GM18498 (cell line): ENCODE measurements at regions not wholly inside any gene's neighbourhood (a gene's known extent, or its start where the extent isn't known, plus 50 kb on each side); places are given as distances from the start of the nearest gene placed in this dataset.
A peak's percentile ranks its signal among the peaks of the same experiment; 100 is the strongest.

Experiments
- ATAC-seq: cut with Tn5 transposase; IDR thresholded peaks from one replicate; pipeline ENCODE4 v1.9.1; 2021; ENCODE audit warnings: mild to moderate bottlenecking, moderate library complexity; ENCODE audit not compliant: unreplicated experiment

DNA sequence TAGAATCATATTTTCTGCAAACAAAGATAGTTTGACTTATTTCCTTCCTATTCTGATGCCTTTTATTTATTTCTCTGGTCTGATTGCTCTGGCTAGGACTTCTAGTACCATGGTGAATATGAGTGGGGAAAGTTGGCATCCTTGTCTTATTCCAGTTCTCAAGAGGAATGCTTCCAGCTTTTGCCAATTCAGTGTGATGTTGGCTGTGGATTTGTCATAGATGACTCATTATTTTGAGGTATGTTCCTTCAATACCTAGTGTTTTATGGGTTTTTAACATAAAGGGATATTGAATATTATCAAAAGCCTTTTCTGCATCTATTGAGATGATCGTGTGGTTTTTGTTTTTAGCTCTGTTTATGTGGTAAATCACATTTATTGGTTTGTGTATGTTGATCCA lies 139.4 kb upstream of the CNTN1 start:
- no peak for ATAC-seq

- ATAC-seq: no peak
These were observed 134.3 kb upstream of the CNTN1 start for GRCh38 chr12:40557980-40558379.

DNA sequence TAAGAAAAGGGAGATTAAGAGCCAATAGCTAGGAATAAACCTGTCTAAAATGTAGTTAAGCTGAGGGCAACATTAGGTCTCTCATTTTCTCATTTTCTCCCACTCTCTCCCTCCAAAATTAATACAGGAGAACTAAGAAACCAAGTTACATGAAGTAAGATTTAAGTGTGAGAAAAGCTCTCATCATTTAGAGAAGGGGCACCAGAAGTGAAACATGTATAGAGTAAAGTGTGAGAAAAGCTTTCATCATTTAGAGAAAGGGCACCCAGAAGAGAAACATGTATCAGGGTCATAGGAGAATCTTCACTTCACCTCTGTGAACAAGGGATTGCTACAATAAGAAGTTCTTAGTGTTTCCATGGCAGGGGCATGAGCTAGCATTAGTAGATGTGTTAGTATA lies 132.4 kb upstream of the CNTN1 start:
- ATAC-seq: peak; percentile 63

DNA sequence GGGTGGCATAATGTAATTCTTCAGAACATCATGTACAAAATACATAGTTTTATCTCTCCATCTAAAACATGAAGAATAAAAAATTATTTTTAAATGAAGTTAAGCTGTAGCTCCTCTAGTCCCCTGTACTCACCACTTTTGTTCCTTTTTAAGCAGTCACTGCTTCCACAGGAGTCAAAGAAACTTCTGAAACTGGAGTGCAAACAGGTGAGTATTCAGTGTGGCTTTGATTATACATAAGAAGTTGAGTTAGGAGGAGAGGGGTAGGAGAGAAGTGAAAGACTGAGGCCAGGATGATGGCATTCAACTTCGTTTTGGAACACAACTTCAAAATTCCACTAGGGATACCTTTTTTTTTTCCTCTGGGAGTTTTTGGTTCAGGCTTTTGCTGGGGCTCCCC lies 131.4 kb upstream of the CNTN1 start:
- ATAC-seq: peak; percentile 48

DNA sequence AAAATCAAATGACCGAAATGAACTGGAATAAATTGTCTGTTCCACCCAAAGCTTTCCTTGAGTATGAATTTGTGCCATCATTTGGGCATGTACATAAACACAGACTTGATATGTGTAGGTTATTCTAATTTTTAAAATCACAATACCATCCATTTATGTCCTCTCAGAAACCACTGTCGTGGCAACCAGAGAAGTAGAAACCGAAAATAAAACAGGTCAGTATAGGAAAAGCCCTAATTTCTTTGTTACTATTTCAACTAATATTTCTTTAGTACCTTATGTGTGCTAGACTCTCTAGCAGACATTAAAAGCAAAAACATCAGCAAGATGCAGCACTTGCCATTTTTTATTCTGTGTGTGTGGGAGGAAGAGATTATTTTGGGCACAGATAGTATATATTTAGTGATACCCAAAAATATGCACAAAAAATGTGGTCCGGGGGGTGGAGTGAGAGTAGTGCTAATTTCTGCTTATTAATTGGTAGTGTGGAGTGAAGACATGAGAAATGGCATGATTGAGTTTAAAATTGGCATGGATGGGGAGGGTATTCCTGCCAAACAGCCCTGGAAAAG lies 130.8 kb upstream of the CNTN1 start:
- peak; percentile 60 for ATAC-seq

DNA sequence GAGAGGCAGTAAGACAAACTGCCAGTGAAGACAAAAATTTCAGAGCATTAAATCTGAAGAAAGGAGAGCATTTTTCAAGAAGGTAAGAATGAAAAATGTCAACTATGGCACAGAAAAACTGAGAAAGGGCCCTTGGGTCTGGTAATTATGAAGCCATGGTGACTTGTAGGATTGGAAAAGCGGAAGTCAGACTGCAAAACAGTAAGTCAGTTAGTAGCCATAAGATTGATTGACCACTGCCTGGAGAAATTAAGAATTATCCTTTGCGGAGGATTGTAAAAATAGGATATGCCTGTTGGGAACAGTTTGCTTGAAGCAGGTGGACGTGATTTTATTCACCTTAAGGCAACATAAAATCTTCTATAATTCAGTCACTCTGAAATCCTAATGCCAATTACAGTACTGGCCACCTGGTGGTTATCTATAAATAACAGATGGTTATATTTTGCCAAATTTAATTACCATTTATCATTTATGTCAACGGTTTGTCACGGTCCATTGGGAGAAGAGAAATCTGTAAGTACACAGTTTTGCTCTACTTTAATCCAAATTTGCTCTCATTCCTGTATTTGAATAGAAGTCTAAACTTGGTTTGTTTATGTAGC lies 127.1 kb upstream of the CNTN1 start:
- no peak for ATAC-seq

DNA sequence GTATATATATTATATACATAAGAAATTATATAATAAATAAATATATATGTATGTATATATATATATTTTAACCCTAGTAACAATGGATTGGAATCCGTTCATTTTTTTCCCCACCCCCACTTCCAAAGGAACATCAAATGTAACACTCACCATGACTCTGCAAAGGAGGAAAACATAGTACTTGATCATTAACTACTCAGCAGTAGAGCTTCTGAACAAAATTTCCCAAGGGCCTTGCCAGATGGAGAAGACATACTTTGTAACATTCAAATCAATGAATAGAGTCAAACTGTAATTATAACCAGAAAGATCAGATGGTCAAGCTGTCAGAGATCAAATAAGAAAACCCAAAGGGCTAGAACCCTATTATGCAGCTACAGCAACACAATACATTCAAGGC lies 126.0 kb upstream of the CNTN1 start:
- no peak for ATAC-seq

DNA sequence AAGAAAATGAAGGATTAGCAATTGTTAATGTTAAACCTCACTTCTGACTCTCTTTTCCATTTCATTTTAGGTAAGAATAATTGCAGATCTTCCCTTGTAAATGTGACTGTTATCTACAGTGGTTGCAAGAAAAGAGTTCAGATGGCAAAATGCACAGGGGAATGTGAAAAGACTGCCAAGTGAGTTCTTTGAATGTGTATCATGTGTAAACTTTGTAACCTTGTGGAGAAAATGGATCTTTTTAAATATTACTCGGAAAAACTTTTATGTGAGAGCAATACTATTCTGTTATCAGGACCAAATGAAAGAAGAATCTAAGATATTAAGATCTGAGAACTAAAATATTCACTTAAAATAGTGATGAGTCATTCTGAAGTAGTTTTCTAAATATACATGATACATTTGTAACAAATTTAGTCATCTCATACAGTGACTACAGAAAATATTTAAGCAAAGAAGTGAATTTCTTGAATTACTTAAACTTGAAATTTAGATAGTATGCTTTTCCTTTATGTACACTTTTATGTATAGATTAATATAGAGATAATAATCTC lies 122.5 kb upstream of the CNTN1 start:
- no peak for ATAC-seq

DNA sequence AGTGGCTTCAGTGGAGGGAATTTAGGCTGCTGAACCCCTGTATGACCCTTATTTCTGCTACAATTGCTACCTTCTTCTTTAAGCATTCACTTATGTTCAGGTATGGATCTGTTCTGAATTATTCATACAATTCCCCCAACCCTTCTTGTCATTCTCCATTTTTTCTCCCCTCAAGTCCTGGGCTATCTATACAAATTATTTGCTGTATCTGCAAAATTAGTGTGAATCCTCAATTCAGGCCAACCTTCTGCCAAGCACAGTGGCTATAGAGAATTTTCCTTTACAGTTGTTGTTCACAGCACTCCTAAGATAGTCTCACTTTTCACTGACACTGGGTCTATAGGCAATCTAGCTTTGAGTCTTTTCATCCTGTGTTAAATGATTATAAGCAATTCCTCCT lies 119.2 kb upstream of the CNTN1 start:
- ATAC-seq: no peak

GRCh38 chr12:40575987-40576386 lies 116.3 kb upstream of the CNTN1 start:
- no peak for ATAC-seq

DNA sequence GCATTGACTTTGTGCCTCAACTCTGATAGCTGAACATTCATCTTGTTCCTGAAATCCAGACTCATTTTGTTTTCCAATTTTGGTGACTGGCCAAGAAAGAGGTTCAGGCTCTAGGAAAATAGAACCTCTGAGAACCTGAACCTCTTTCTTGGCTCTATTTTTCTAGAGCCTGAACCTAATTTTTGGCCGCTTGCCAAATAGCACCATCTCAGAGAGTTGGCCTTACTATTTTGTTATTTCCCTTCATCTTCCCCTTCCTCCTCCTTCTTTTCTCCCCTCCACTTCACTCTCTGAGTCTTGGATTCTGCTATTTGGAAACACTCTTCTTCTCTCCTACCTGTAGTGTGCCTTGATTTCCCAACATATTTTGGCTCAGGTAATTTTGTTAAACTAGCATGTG lies 114.4 kb upstream of the CNTN1 start:
- no peak for ATAC-seq

DNA sequence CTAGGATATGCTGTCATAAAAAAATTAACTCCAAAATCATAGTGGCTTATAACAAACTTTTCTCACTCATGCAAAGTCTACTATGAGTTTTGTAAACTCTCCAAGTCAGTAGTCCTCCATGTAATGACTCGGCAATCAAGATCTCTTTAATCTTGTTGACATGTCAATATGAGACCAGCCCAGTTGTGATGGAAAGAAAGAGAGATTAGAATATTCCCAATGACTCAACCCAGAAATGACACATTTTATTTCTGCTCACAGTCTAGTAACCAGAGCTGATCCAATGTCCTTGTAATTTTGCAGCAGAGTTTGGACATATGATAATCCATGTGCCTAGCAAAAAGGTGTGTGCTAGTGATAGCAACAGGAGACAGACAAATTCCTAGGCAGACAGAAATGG lies 112.6 kb upstream of the CNTN1 start:
- no peak for ATAC-seq

DNA sequence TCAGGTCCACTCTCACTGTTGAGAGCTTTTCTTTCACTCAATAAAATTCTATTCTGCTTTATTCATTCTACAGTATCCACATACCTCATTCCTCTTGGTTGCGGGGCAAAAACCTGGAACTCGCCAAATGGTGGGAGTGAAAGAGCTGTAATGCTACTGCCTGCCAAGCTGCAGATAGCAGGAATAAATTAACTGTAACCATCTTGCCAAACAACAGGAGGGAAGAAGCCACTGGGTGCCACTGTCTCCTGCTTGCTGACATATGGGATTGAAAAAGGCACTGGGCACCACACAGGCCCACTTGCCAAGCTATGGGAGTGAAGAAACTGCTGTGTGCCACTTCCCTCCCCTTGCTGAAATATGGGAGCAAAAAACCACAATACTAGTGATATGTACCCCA lies 111.9 kb upstream of the CNTN1 start:
- no peak for ATAC-seq

DNA sequence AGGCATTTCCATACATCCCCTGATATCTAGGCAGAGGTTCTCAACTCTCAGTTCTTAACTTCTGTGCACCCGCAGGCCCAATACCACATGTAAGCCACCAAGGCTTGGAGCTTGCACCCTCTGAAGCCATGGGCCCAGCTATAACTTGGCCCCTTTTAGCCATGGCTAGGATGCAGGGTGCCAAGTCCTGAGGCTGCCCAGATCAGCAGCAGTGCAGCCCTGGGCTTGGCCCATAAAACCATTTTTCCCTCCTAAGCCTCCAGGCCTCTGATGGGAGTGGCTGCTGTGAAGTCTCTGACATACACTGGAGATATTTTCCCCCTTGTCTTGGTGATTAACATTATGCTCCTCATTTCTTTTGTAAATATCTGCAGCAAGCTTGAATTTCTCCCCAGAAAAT lies 110.3 kb upstream of the CNTN1 start:
- no peak for ATAC-seq

DNA sequence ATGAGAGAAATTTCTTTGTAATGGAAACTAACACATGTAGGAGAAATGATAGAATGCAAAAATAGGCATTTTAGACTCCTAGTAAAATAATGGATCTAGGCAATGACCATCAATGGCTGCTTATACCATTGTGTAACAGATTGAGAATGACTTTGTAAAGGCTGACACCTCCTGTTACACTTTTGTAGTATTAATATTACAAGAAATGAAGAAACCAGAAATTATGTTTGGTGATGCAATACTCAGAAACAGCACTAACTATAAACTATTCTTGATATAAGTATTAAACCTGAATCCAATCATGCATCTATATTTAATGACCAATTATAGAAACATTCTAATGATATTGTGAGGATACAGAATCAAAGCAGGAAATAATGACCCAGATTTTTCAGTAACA lies 108.5 kb upstream of the CNTN1 start:
- no peak for ATAC-seq

GRCh38 chr12:40584763-40585162 lies 107.5 kb upstream of the CNTN1 start:
- ATAC-seq: no peak

- ATAC-seq: no peak
These were observed 105.4 kb upstream of the CNTN1 start for GRCh38 chr12:40586823-40587222.

DNA sequence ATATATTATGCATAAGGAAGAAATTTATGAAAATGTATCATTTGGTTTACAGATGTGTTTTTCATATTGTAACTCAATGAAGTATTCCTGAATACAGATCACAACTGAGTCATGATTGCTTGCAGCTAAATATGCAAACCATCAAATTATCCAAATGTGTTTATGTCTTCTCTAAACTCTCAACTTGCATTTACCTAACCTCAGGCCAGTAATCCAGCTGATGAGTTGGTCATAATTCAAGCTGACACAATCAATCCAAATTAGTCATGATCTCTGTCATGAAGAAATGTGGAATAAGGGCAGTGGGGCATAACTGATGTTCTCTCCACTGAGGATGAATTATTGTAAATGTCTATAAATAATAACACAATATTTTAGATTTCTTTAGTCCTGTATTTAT lies 104.8 kb upstream of the CNTN1 start:
- no peak for ATAC-seq

DNA sequence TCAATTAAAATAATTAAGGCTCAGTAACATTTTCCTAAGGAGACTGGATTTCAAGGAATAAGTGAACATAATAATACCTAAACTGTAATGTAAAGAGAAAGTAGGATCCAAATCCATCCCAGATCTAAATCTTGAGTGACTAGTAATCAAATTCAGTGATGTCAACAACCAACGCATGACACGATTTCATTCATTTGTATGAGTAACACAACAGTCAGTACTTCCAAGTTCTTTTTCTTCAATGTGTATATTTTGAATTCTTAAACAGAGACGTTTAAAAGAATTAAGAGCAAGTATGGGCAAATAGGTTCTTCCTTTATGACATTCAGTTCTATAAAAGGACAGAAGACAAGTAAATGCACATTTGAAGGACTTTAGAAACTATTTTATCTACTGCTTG lies 104.3 kb upstream of the CNTN1 start:
- ATAC-seq: no peak

DNA sequence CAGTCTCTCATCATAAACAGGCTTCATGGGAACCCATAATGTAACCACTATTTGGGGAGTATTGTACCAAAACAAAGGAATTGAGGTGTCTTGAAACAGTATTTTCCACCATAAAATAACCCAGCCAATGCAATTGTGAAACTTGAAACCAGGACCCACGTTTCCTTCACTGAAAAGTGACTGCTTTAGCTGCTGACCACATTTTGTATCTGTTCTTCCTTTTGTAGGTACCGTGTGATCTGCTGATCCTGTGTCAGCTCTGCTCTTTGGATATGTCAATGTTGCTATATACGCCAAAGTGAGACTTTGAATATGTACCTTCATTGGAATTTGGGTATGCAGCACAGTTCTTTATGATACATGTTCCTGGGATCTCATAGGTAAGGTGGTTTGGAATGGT lies 95.1 kb upstream of the CNTN1 start:
- no peak for ATAC-seq

DNA sequence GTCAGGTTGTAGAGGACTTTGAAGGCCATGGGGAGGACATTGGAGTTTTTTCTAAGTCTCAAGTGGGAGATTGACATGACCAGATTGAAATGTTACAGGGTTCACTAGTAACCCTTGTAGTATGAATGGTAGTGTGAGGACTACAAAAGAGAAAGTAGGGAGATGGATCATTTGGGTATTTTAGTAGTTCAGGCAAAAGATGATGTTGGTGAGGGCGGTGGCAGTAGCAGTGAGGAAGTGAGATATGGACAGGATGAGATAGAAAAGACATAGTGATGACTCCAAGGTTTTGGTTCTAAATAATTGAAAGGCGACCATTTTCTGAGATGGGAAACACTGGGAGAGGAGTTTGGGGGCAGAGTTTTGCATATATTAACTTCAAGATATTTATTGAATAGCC lies 94.2 kb upstream of the CNTN1 start:
- ATAC-seq: no peak

GRCh38 chr12:40602562-40602961 lies 89.7 kb upstream of the CNTN1 start:
- no peak for ATAC-seq

DNA sequence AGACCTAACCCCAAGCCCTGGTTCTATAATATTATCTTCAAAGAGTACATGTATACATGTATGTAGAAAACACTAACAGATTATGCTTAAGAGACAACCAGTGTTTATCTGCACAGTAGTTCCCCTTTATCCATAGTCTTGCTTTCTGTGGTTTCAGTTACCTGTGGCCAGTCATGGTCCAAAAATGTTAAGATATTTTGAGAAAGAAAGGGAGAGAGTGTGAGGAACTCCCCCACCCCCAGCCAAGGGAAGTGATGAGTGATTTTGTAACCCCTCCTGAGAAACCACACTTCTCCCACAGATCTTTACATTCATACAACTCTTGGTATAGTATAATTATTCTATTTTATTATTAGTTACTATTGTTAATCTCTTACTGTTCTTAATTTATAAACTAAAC lies 77.3 kb upstream of the CNTN1 start:
- peak; percentile 48 for ATAC-seq
